Activated B cell treated with CpG ODN at 0.5 μM for 24 hours (primary cell): ENCODE measurements at regions not wholly inside any gene's neighbourhood (a gene's known extent, or its start where the extent isn't known, plus 50 kb on each side); places are given as distances from the start of the nearest gene placed in this dataset.

Experiments used
- ATAC-seq: fragments of 200-7000 bp; cut with Tn5 transposase; one replicate; pipeline ENCODE4 v1.10.0; 2021; ENCODE audit warnings: low read depth, mild to moderate bottlenecking, moderate library complexity
- CTCF ChIA-PET: fragments of 350-600 bp; sonication (Branson Sonifier 250); formaldehyde crosslinking; loops from one replicate; lab custom pipeline; 2021; ENCODE audit warnings: antibody characterized with exemption; lab: Charles Lee
- POLR2A ChIA-PET: fragments of 350-600 bp; sonication (Branson Sonifier 250); formaldehyde crosslinking; loops from one replicate; lab custom pipeline; 2021; ENCODE audit warnings: antibody characterized with exemption; lab: Charles Lee
- DNase-seq: peaks from one replicate; pipeline ENCODE4 v3.0.0; 2022
- H3K27ac Mint-ChIP-seq: one replicate; pipeline ENCODE4 v1.8.0; 2020; ENCODE audit warnings: mixed read lengths
- H3K27me3 Mint-ChIP-seq: one replicate; pipeline ENCODE4 v1.8.0; 2021; ENCODE audit warnings: mixed read lengths
- H3K36me3 Mint-ChIP-seq: one replicate; pipeline ENCODE4 v1.8.0; 2021; ENCODE audit warnings: low read depth, mixed read lengths
- H3K4me1 Mint-ChIP-seq: one replicate; pipeline ENCODE4 v1.8.0; 2021; ENCODE audit warnings: mixed read lengths
- H3K4me3 Mint-ChIP-seq: one replicate; pipeline ENCODE4 v1.8.0; 2020; ENCODE audit warnings: mild to moderate bottlenecking, mixed read lengths
- H3K9me3 Mint-ChIP-seq: one replicate; pipeline ENCODE4 v1.8.0; 2020; ENCODE audit warnings: mixed read lengths
- intact Hi-C: fragments of 100-400 bp; cut with micrococcal nuclease; formaldehyde crosslinking; loops from one replicate; pipeline ENCODE4 v1.15.1; 2024
- TF ChIP-seq, protein P1 (sequence below): fragments of 200-600 bp; IDR thresholded peaks from one replicate; pipeline ENCODE4 v1.8.0; 2022; ENCODE audit warnings: antibody characterized with exemption, mild to moderate bottlenecking

GRCh38 chr1:182170891-182171461, 109.5 kb upstream of the ZNF648 start:
- ATAC-seq (no peak), DNase-seq (no peak)
- ChIA-PET CTCF (interaction anchor here (1.7 kb wide), 1 partner anchor 28 kb away, joined by 4 read pairs; no protein-coding TSS in a partner anchor), POLR2A (no interaction called here)
- Mint-ChIP-seq H3K27ac (no peak overlapping the region), H3K27me3 (no peaks in the 10 kb centered on the region), H3K4me3 (no peak overlapping the region), H3K4me1 (peaks cover 6% of the 10 kb centered on the region), H3K36me3 (no peaks in the 10 kb centered on the region), H3K9me3 (no peaks in the 10 kb centered on the region)
- intact Hi-C loops: no loop called here
- TF ChIP-seq, protein P1, sequence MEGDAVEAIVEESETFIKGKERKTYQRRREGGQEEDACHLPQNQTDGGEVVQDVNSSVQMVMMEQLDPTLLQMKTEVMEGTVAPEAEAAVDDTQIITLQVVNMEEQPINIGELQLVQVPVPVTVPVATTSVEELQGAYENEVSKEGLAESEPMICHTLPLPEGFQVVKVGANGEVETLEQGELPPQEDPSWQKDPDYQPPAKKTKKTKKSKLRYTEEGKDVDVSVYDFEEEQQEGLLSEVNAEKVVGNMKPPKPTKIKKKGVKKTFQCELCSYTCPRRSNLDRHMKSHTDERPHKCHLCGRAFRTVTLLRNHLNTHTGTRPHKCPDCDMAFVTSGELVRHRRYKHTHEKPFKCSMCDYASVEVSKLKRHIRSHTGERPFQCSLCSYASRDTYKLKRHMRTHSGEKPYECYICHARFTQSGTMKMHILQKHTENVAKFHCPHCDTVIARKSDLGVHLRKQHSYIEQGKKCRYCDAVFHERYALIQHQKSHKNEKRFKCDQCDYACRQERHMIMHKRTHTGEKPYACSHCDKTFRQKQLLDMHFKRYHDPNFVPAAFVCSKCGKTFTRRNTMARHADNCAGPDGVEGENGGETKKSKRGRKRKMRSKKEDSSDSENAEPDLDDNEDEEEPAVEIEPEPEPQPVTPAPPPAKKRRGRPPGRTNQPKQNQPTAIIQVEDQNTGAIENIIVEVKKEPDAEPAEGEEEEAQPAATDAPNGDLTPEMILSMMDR: no peak

DNA sequence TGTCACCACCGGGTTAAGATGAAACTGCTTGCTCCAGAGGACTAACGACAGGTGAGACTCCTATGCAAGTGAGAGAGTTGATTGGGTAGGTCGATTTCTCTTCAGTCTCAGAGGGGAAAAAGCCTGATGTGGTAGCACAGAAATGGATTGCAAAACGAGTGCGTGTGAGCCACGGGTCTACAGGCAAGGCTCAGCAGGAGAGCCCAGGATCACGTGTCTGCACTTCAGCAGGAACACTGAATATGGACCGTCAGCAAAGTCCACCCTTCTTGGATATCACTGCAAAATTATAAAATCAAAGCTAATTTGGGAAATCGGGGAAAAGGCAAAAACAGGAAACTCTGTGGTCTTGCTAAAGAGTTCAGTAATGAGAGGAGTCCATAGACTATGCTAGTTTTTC, 107.7 kb upstream of the ZNF648 start:
- ATAC-seq: no peak
- CTCF ChIA-PET: interaction anchor here (1.7 kb wide), 1 partner anchor 26 kb away, joined by 4 read pairs; no protein-coding TSS in a partner anchor
- intact Hi-C loops: no loop called here
- H3K4me1 Mint-ChIP-seq: peaks cover 6% of the 10 kb centered on the region
- TF ChIP-seq, protein P1: no peak
- no peaks in the 10 kb centered on the region for H3K36me3 Mint-ChIP-seq
- DNase-seq: no peak
- peaks cover 2% of the 10 kb centered on the region for H3K27me3 Mint-ChIP-seq
- no peaks in the 10 kb centered on the region for H3K9me3 Mint-ChIP-seq
- POLR2A ChIA-PET: no interaction called here
- no peak overlapping the region for H3K4me3 Mint-ChIP-seq
- no peak overlapping the region for H3K27ac Mint-ChIP-seq

DNA sequence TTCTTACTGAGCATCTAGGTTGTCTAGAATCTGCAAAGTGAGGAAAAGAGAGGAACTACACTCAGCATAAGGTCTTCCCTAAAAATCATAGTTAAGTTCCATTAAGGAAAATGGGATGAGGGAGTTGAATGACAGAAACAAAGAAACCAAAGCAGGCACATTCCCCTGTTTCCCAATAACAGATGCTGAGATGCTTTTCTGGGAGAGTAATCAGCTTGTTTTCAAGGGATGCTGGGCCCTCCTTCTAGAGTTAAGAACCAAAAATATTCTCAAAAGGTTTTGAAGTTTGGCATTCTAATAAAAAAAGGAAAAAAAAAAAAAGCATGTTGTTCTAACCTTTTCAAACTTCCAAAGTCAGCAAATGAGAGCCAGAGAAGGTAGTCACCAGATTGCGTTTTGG, 105.2 kb upstream of the ZNF648 start:
- Mint-ChIP-seq H3K27ac (no peak overlapping the region), H3K4me1 (peaks cover 6% of the 10 kb centered on the region), H3K4me3 (no peak overlapping the region), H3K36me3 (no peaks in the 10 kb centered on the region), H3K27me3 (peaks cover 5% of the 10 kb centered on the region), H3K9me3 (no peaks in the 10 kb centered on the region)
- CTCF ChIA-PET: interaction anchor here (1.4 kb wide), 1 partner anchor 24 kb away, joined by 3 read pairs; no protein-coding TSS in a partner anchor
- intact Hi-C loops: no loop called here
- TF ChIP-seq, protein P1: no peak
- no peak for DNase-seq
- POLR2A ChIA-PET: no interaction called here
- ATAC-seq: no peak

GRCh38 chr1:182166321-182166720, 104.8 kb upstream of the ZNF648 start:
- DNase-seq (no peak), ATAC-seq (no peak)
- Mint-ChIP-seq H3K4me3 (no peak overlapping the region), H3K27me3 (peaks cover 5% of the 10 kb centered on the region), H3K36me3 (no peaks in the 10 kb centered on the region), H3K27ac (no peak overlapping the region), H3K4me1 (peaks cover 6% of the 10 kb centered on the region), H3K9me3 (no peaks in the 10 kb centered on the region)
- ChIA-PET POLR2A (no interaction called here), CTCF (interaction anchor here (1.4 kb wide), 1 partner anchor 23 kb away, joined by 3 read pairs; no protein-coding TSS in a partner anchor)
- intact Hi-C loops: no loop called here
- TF ChIP-seq, protein P1: no peak

DNA sequence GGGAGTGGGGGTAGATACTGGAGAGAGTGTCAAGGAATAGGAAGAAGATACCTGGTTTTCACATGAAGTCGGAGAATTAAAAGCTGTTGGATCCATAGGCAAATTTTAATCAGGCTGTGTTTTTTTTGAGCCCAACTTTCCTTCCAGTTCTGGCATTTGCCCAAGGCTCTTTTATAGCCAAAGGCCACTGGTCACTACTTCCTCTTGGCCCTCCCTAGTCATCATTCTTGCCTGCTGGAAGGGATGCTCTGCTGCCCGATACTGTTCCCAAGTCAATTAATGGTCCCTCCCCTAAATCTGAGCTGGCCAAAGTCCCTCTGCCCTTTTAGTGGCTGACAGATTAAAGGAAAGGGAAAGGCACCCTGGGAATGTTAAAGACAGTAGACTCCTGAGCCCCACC, 102.8 kb upstream of the ZNF648 start:
- Mint-ChIP-seq H3K27ac (no peak overlapping the region), H3K36me3 (no peaks in the 10 kb centered on the region), H3K27me3 (peaks cover 5% of the 10 kb centered on the region), H3K9me3 (peaks cover 8% of the 10 kb centered on the region), H3K4me3 (no peak overlapping the region), H3K4me1 (no peaks in the 10 kb centered on the region)
- TF ChIP-seq, protein P1: no peak
- ATAC-seq (no peak), DNase-seq (no peak)
- CTCF ChIA-PET: no interaction called here
- POLR2A ChIA-PET: no interaction called here
- intact Hi-C loops: no loop called here
